Activated CD8-positive, alpha-beta memory T cell treated with anti-CD3 and anti-CD28 coated beads, Interleukin-2, amount 50 U/mL, for 4 hours (primary cell): ENCODE measurements at regions not wholly inside any gene's neighbourhood (a gene's known extent, or its start where the extent isn't known, plus 50 kb on each side); places are given as distances from the start of the nearest gene placed in this dataset.

Experiments used
- DNase-seq: peaks from one replicate; pipeline ENCODE4 v3.0.0-alpha.2; 2020

DNA sequence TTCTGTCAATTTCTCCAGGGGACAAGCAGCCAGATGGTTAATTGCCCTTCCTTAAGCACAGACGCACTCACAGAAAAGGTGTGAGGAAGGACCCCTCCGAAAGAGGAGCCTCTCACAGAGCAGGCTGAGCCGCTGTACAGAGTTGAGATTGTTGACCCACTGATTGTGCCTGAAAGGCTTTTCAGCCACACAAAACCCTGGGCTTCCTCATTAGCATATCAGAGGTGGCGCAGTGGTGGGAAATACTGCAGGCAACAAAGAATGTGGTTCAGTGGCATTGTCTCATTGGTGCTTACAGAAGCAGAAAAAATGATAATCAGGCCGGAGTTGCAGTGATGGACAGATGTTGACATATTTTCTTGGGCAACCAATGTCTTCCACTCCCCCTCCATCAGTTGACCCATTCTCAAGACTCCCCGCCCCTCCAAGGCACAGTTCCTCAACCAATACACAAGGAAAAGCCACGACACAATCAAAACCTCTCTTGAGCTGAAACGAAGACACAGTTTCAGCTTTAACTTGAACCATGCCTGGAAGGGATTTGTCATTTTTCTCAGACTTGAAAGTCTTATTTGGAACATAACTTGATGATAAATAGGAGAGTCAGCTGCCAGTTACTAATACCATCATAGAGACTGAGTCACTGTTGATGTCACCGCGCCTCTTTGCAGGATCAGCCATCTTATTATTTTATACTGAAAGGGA lies 53.1 kb downstream of the ATXN3L start:
- no peak for DNase-seq

DNA sequence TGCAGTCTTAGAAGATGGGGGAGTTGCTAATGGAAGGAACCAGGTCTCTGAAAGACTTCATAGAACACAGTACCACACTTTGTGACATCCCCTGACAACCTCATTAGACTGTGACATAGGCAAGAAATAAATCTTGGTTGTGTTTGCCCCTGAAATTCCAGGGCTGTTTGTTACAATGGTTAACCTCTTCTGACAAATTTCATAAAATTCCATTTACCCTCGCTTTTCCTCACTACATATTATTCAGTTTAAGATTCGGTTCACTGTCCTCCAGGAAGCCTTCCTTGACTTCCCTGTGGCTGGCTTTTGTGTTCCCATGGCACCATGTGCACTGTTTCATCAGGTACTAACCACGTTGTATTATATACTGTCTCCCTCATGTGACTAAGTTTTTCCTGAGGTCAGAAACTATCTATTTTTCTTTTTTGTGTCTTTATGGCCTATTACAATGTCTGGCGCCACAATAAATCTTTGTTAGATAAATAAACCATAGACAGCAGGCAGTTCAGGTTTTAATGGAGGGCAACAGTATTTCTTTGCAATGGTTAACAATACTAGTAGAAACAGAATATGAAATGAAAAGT lies 54.2 kb downstream of the ATXN3L start:
- DNase-seq, result no peak

DNA sequence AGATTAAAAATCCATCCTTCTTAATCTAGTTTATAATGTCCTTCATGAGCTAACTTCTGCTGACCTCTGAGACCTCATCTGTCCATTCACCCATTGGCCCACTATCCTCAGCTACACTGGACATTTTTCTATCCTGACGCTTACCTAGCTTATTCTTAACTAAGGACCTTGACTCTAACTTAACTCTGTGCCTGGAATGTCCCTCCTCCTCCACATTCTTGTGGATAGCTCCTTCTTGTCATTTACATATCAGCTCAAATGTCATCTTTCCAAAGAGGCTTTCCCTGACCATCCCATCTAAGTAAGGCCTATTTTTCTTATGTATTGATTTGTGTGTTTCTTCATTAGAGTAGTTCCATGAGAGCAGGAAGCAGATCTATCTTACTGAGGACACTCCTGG lies 54.7 kb downstream of the ATXN3L start:
- no peak for DNase-seq

DNA sequence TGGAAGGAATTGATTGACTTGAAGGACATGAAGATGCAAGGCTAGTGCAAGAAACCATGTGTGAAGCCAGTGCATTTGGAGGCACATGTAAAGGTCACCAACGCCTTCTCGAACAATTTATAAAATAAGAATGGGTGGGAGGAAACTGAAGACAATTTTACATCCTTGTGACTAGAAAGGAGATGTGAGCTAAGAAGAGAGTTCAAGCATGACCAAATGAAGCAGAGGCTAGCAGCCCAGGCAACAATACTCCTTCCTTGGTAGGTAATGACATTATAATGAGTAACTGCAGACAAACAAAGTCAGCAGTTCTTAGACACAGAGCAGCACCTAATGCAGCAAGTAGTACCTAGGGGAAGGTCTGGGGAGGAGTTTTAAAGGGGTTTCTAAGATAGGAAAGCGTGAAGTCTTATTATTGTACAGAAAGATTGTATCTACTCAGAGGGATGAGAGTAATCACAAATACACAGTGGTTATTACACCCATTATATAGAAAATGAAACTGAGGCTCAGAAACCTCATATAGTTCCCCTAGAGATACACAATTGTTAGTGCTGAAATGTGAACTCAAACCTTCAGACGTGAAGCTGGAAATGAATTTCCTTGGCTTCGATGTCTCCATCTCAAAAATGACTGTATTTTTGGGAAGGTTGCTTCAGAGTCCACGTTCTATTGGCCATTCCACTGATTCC lies 56.1 kb downstream of the ATXN3L start:
- DNase-seq, result no peak

DNA sequence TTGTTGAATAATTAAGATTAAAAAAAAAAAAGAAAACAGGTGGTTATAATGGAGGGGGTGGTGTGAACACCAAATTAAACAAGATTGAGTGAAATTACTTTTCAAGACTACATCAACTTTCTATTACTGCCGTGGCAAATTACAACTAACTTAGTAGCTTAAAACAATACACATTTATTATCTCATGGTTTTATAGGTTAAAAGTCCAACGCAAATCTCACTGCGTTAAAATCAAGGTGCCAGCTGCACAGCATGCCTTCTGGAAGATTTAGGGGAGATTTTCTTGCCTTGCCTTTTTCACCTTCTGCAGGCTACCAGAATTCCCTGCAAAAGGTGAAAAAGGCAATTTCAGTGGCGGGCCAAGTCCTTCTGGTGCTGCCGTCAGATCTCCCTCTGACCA lies 58.5 kb downstream of the ATXN3L start:
- DNase-seq, result no peak

DNA sequence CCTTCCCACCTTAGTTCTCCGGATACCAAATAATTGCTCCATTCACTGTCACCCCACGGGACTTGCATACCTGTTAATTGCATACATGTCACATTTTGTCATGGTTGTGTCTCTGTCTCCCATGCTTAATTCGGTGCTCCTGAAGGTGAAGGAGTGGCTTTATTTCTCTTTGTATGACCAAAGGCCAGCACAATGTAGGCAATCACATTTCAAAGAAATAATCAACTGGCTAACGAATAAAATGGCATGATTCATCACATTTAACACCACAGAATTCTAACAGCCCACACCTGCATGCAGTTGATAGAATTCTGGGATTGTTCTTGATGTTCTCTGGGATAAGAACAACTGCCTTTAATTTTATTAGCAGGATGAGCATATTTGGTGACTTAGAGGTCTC lies 59.3 kb downstream of the ATXN3L start:
- no peak for DNase-seq

DNA sequence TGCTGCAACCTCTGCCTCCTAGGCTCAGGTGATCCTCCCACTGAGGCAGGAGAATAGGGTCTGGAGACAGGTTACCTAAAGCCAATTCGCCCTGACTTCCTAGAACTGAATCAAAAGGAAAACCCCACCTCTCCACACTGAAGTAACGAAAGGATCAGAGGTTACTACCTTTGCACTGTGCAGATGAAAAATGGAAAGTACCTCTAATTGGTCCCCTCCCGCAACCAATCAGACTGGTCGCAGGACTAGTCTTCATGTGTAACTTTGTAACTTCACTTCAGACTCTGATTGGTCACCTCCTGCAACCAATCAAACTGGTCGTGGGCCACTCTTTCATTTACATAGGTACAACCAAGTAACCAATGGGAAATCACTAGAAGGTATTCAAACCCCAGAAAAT lies 61.1 kb downstream of the ATXN3L start:
- DNase-seq, result no peak

DNA sequence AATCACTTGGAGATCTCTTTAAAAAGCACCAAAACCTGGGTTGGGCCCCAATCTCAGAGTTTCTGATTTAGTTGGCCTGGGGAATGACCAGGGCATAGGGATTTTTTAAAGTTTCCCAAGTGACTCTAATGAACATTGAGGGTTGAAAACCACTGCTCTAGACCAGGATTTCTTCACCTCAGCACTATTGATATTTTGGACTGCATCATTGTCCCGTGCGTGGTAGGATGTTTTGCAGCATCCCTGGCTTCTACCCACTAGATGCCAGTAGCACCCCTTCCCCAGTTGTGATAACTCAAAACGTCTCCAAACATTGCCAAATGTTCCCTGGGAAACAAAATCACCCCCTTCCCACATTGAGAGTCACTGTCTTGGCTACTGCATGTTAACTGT lies 61.8 kb downstream of the ATXN3L start:
- no peak for DNase-seq

DNA sequence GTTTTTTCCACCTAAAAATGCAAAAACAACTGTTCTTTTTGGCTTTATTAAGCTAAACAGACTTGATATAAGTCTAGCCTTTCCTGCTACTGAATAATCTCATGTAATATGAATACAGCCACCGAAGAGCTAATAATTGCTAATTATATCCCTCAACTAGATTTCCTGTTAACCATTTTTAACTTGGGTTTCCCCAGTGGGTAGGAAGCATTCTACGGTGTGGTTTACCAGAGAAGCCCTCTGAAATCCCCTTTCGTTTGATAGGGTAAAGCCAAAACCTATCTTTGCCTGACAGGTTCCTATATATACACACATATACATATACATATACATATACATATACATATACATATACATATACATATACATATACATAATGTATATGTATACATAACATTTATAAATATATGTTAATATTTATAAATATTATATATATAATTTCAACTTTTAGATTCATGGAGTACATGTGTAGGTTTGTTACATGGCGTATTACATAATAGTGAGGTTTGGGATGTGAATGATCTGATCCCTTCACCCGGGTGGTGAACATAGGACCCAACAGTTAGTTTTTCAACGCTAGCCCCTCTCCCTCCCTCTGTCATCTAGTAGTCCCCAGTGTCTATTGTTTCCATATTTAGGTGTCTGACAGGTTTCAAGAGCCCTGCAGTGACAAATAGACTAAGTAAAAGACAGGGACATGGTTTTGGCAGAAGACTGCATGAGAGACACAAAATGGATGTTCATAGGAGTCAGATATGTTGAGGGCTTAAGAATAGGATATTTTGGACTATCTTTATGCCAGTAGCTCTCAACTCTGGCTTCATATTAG lies 62.4 kb downstream of the ATXN3L start:
- DNase-seq, result no peak

DNA sequence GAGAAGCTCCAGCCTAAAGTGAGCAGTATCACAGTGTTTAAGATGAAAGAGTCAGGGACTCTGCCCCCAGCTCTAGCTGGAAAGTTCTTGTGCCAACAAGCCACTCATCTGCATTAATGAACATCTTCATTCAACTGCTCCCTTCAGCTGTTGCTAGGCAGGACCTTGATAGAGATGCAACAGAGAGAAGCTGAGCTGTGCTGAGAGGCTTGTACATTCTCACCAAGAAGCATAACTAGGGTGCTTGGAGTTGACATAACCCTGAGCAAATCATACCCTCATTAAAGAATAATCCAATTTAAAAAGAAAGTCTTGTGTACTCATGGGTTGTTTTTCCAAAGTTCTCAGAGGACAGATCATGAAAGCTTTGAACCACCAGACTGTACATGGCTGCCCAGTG lies 63.2 kb downstream of the ATXN3L start:
- DNase-seq, result no peak

DNA sequence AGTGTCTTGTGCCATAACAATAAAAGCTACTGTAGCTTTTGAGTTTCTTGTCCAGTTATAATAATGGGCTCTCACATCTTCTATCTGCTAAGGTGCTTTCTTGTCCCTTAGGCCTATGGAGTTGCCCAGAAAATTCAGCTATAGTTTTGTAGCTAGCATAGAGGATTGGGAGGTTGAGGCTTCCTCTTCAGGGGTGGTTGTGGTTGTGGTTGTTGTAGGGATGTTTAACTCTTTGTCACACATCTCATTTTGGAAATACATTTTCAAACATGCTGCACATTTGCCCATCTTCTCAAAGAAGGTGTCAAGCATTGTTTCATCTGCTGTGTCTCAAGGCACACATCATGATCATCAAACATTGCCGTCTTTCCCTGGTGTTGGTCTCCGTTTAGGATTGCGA lies 65.0 kb downstream of the ATXN3L start:
- no peak for DNase-seq

DNA sequence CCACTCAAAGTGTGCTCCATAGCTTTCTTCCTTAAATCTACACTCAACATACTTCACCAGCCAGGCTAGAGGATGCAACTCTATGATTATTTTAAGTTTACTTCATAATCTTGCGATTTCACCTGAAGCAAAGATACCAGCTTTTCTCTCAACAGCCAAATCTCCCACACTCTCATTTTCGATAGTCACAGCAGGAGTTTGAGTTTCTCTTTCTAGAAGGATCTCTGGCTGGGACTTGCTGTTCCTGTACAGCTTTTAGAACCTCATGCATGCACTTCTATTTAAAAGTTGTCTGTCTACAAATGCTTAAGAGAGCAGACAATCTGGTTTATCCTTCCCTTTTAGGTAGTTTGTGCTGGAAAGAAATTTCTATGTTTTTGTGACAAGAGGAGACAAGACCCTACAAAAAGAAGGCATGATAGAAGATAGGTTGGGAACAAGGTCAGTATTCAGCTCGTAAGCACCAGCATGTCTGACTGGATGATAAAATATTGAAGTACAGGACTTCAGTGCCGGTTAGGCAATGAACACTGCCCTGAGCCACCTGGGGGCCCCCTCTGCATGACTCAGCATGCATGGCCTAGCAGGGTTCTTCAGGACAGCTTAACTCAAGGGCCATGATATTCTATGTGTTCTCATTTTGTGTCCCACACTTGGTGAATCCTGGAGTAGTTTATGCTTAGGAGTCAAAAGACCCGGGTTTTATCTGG lies 65.6 kb downstream of the ATXN3L start:
- DNase-seq, result no peak

DNA sequence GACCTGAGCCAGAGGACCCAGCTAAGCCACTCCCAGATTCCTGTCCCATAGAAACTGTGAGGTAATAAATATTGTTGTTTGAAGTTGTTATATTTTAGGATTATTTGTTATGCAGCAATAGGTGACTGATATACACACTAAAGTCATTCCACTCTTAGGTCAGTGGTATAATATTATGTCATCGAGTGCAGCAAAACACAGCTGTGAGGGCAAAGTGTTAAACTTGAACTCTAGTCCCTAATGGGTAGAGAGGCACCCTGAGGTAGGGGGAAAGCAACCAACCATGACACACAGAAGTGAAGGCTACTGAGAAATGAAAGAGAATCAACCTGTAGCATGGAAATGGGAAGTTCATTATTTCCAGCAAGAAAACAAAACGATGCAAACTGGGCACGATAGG lies 66.6 kb downstream of the ATXN3L start:
- no peak for DNase-seq

DNA sequence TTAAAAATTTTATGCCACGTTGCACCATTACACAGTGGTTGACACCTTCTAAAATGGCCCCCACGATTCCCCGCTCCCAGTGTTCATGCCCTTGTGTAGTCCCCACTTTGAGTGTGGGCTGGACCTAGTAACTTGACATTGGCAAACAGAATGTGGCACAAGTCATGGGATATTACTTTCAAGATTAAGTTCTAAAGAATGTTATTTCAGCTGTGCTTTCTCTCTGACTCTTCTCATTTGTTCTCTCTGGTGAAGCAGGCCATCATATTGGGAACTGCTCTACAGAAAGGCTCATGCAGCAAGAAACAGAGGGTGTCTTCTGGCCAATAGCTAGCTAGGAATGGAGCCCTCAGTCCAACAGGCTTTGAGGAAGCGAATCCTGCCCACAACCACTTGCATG lies 67.1 kb downstream of the ATXN3L start:
- no peak for DNase-seq

DNA sequence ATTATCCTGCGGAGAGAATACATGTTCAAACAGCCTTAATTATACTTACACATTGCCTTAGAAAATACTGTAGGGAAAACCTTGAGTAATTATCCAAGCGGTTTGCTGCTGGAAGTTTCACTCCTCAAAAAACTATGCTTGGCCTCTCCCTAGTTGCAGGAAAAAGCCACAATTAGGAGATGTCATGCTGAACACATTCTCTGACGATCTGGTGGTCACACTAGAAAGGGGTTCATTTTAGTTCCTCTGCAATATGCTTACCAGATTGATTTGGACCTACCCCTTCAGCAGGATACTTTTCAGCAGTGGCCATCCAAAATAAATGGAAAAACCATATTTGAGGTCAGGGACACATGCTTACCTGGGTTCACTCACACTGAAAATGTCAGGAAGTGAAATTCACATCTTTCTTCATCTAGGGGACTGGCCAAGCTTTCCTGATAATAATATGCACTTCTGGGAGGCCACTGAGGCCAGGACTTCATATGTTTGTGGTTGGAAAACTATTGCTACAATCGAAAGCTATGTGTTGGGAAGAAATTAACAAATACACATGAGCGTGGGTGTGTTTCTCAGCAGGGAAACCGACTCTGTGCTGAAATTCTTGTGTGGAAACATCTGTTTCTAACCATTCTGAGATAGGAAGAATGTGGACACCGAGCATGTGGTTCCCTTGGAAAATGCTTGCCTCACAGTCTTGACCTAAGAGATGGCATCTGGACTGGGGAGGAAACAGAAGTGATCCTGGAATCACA lies 68.8 kb downstream of the ATXN3L start:
- DNase-seq, result no peak

DNA sequence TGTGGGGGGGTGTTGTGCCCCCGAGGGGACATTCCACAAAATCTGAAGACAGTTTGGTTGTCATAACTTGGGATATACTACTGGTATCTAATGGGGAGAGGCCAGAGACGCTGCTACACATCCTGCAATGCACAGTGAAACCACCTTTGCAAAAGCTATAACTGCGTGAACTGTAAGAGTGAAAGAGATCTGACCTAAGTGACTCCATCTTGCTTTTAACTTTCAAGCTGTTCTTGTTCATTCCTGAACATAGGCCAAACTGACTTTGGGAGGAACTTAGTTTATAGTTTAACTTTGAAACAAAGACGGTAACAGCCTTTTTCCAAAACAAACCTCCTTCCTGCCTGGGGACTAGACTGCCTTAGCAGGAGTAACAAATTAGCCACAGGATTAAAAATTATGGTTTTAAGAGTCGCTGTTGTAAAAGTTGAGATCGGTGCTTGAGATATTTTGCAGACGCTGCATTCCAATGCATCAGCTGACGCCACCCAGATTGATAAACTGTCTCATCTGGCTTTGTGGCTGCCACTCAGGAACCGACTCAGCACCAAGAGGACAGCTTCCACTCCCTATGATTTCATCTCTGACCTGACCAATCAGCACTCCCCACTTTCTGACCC lies 70.9 kb downstream of the ATXN3L start:
- no peak for DNase-seq

DNA sequence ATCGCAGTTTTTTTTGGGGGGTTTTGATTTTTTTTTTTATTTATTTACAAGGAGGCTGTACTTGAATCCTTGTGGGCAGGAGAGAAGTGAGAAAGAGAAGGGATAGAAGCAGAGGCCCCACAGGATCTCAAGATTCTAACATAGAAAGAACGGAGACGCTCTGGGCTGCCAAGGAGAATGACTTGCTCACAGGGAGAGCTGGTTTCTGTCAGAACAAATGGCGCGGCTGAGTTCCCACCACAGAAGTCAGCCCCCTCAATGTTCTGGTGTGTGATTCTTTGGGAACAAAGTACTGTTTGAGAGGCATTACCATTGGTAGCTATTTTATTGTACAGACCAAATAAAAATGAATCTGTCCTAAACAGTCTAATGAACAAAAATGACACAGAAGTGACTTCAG lies 80.6 kb downstream of the ATXN3L start:
- DNase-seq, result no peak

DNA sequence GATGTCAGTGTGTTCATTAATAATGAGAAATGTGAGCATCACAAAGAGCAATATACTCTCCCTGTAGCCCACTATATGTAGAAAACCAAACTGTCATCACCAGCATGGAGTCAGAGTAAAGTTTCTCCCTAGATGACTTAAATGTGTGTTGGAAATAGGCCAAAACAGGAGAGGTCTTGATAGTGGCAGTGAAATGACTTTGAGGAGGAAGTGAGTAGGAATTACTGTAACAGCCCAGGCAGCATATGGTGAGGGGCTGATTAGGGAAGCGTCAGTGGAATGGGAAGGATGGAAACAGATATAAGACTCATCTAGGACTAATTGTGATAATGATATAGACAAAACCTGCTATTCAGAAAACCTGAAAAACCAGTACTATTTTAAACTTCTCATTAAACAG lies 83.9 kb downstream of the ATXN3L start:
- DNase-seq, result no peak

DNA sequence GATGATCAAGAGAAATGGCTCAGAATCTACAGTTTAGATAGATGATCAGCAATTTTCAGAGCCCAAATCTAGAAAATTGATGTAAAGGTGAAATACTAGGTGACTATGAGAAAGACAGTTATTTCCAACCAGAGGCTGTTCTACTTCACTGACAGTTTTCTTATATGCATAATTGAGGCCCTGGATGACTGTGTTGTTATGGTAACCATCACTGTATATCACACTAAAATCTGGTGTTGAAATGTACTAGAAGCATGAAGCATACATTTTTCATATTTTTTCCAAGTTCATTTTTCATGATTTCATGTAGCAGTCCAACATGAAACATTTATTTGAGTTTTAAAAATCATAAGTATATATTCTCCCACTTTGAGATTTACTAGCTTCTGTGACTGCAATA lies 87.4 kb downstream of the ATXN3L start:
- DNase-seq, result no peak

DNA sequence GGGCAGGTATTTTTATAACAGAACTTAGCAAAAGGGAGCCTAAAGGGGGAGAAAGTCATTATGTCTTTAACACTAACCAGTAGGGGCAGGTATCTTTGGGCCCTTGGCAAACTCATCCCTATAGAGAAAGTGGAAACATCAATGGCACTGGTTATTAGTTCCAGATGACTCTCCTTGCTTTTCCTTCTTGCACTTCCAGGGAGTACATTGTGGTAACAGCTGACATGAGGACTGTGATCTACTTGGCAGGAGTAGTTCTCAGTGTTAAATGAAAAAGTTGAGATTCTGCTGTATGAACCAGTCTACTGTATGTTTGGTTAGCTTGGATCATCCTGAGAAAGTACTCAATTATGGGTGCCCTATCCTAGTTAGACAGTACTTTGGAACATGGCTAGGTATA lies 93.6 kb downstream of the ATXN3L start:
- DNase-seq, result no peak

DNA sequence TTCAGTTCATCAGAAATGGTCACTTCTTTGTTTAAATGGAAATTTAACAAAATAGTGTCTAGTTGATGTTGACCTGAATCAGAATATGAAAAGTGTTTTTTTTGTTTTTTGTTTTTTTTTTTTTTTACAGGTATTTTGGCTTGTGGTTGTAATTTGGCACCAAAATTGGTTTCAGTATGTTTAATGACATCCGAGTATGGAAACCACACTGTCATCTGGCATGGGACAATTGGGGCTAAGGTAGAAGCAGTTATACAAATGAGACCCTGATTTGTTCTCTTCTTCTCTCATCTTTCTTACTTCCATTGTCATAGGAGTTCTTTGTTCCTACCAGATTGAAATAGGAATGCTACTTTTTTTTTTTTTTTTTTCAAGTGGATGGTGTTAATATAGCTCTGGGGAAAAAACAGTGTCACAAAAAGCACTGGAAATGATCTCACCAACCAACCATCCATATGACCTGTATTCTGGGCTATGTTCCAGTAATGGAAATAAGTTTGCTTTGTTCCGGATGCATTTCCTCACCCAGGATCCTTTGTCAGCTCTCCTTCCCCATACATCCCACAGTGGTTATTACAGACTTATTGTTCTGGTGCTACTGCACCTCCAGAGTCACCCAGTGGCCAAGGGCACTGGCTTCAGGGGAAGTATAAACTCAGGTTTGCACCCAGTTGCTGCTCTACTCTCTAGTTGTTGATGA lies 95.8 kb downstream of the ATXN3L start:
- no peak for DNase-seq
